NCI-H1105 treated with DMSO at 0.1 percent for 48 hours (cell line): ENCODE measurements at regions not wholly inside any gene's neighbourhood (a gene's known extent, or its start where the extent isn't known, plus 50 kb on each side); places are given as distances from the start of the nearest gene placed in this dataset.
"Not testable (repeated sequence)": the region's sequence is repeated elsewhere in the genome, so short reads cannot be mapped to it uniquely, and the experiment has no call there.

Experiments
- DNase-seq: peaks from one replicate; lab custom pipeline; 2025; lab: John Stamatoyannopoulos, UW

DNA sequence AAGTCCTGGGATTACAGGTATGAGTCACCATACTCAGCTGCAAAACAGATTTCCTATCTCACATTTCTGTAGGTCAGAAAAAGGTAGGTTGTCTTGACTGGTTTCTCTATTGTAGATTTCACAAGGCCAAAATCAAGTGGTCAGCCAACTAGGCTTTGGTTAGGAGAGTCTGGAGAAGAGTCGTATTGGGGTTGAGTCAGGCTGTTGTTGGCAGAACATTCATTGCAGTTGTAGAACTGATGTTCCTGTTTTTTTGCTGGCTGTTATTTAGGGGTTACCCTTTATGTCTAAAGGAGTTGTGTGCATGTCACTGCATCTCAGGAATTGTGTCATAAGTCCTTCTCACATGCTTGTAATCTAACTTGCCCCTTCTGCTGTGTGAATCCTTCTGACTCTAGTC is 814.2 kb upstream of the GRAMD2B start:
- DNase-seq: no peak

DNA sequence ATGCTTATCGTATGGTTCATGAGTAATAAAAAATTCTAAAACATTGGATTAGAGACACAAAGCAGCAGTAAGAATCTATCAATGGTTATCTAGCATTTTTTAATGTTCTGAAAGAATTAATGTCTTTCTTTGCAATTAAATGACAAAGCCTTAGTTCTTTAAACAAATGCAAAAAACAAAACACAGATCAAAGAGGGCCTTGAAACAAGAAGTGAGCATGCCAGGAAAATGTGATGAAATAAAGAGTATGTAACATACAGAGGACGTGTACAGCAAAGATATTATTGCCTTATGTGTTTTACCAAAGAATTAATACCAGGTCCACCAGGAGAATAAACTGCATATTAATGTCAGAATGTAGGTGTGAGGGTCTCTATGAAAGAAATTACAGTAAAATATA is 812.3 kb upstream of the GRAMD2B start:
- no peak for DNase-seq

DNA sequence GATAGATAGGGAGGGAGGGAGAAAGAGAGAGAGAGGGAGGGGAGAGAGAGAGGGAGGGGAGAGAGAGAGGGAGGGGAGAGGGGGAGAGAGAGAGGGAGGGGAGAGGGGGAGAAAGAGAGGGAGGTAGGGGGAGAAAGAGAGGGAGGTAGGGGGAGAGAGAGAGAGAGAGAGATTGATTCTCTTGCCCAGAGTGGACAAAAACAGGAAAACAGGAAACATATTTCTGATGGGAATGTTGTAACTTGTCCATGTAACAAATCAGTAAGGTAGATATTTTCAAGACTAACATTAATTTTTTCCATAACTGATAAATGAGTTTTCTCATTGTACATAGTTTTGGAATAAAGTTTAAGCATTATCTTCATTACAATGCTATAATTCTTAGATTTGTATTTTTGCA is 811.7 kb upstream of the GRAMD2B start:
- DNase-seq: no peak

DNA sequence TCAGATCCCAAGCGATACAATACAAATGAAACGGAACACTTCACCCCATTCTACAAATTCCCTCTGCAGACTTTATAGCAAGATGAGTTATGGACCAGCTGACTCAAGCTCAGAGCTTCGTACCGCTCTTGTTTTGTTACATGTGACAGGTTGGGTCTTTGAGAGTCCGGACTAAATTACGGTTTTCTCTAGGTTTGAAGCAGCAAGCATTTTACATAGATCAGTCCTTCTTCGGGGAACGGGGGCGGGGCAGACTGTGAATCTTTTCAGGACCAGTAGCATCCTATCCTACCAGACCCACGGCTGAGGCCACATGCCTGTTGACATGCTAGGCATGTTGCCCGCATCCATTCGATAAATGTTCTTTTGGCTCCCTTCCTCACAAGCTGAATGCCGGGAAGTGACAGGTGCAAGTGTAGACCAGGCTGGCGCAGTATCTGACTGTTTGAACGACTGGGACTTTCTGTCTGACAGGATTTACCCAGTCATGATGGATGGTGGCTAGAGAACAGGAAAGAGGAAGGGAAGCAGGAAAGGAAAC is 811.0 kb upstream of the GRAMD2B start:
- DNase-seq: peak; percentile 66

DNA sequence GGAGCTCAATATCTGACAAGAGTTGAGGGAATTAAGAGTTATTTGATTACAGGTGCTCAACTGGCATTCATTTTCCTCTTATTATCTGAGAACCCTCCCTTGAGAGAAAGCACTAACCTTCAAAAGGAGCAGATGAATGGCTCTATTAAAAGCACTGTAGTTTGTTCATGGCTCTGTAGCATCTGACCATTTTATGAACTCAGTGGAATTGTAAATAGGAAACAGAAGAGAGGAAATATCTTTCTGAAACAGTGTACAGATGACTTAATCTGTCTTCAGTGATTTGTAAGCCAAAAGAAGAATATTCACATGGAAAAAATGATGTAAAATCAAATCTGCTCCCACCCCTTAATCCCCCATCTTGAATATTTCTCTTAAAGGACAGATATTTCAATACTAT is 810.4 kb upstream of the GRAMD2B start:
- peak; percentile 66 for DNase-seq

DNA sequence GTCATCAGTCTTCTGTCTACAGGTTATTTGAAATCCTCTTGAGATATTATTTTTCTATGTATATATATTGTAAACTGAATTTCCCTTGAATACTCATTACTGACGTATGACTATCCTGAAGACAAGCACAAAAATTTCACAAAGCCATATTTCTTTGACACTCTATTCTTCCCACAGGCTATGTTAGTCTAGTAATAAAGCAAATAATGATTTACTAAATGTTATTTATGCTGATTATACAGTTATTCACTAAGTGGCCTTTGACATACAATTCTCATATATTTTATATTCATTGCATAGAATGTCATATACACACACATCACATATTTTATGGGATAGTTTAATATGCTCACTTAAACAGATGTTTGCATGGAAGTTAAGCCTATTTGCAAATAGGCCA is 793.0 kb upstream of the GRAMD2B start:
- no peak for DNase-seq

DNA sequence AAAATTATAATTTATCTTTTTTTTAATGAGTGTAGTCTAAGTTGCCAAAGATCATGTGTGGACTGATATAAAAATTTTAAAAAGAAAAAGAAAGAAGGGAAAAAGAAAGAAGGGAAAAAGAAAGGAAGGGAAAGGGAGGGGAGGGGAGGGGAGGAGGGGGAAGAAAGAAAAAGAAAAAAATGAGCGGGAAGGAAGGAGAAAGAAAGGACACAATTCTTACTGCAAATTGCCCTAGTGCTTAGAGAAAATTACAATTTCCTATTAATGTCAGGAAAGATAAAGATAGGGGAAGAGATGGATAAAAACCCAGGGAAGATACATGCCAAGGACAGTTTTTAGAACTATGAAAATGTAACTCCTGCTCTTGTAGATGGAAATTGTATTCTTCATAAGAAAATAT is 789.7 kb upstream of the GRAMD2B start:
- no peak for DNase-seq

DNA sequence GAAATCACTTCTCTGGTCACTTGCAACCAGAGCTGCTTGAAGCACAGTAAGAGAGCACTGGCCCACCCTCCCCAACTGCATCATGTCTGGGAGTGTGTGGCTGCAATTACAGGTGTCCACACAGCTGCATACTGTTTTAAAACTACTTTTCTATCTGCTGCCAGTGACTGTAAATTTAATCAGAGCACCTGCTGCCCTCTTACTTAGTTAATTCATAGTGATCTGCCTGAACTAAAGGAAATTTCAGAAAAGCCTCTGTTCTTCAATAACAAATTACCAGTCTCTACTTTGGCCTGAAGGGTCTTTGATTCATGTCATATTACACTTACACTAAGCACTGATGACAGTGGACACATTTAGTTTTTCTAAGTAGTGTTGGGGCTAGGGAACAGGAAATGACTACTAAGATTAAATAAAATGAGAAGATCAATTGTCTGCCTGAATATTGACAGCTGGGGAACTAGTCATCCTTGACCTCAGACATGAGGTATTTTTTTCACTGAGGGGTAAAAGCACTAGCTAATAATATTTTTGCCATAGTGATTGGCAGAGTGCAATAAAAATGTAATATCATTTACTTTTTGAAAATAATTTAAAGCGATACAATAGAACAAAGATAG is 788.9 kb upstream of the GRAMD2B start:
- peak; percentile 42 for DNase-seq

DNA sequence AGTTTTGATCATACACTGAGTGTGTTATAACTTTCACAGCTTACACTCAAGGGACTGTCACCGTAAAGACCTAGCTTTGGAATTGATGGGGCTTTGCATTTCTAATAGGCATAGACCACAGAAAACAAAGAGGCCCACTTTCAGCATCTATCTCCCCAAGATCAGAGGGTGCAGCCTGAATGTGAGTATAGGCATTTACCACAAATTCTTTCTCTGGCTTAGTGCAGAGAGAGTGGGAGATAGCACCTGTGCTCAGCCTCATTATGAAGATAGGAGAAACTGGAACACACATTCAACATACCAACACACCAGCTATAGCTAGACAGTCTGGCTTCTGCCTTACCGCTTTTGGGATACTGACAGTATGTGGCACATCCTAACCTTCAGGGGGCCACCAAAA is 783.4 kb upstream of the GRAMD2B start:
- no peak for DNase-seq

DNA sequence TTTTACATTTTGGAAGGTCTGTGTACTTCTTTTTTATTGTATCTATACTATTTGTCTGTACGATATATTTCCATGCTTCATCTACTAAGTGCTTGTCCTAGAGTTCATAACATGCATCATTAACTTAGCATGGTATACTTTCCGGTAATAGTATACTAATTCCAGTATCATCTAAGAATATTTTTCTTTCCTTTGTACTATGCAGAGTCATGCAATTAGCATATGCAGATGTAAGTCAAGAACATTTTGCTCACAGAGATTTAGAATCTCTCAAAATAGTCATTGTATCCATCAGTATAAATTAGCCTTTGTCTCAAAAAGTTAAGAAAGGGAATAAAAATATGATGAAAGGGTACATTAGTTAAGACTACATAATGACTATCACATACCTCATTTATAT is 770.4 kb upstream of the GRAMD2B start:
- DNase-seq: no peak

DNA sequence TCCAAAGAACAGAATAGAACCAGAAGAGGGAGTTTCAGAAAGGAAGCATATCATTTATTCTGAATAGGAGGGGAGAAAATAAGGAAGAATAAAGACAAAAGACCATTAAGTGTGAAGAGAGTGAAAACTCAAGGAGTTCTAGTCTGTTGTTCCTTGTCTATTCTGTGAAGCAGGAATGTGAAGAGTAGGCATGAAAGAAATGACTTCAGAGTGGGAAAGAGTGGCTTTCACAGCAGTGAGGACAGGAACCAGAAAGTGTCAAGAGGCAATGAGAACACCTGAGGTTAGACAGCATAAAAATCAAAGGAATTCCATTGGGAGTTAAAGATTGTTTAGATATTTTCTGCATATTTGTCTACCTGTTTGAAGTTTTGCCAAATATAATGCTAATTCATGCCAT is 768.8 kb upstream of the GRAMD2B start:
- no peak for DNase-seq

DNA sequence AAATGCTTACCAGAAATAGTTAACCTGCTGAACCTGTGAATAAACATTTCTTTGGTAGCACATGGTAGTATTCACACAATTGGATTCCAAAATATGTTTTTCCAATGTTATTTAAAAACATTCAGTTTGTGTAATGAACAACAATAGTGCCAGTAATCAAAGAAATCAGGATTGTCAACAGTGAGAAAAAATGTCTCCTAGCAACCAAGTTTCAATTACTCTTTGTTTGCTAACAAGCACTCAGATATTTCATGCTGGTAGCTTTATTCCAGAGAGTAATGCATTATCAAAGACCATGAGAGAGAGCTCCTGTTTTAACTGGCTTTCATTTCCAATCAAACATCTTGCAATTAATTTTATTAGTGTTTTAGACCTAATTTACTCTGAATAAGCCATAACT is 768.1 kb upstream of the GRAMD2B start:
- peak; percentile 47 for DNase-seq

DNA sequence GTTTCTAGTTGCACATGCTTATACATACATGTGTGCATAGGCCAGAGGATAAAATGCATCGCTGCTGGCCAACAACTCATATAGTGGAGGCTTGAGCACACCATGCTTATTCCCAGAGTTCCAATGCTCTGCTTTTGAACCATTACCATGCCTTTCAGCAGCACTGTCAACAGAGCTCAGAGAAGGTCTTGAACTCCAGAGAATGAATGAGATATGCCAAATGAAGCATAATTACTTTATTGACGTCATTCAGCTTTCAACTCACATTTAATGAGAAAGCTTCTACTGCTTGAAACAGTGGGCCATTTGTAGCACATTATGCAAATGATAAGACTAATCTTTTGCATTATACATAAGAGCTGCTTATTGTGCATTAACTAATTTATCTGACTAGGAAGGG is 765.3 kb upstream of the GRAMD2B start:
- DNase-seq: no peak

DNA sequence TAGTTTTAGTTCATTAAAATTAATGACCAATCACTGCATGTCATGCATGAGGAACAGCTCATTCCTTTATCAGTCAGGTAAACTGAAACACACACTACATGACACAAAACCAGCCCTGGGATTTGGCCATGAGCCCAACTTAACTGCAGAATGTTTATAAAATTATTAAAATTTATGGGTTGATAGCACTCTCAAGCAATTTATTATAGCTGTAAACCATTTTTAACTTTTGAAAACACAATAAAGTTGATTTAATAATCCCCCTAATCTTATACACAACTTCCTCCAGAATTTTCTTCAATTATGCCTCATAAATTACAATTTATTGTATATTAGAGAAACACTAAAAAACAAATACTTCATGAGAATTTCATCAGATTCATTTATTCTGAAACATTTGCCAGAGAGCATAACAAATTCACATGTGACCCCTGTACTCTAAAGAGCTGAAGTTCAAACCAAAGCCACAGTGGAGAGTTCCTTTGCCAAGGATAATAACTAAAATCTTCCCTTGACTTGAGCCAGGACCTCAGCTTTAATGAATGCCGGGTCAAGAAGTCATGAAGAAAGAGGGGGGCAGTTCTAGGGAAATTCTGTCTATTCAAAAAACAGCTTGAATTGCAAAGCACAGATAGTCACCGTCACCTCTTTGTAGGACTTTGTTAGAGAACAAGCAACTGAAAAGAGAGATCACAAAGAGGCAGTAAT is 763.7 kb upstream of the GRAMD2B start:
- no peak for DNase-seq

DNA sequence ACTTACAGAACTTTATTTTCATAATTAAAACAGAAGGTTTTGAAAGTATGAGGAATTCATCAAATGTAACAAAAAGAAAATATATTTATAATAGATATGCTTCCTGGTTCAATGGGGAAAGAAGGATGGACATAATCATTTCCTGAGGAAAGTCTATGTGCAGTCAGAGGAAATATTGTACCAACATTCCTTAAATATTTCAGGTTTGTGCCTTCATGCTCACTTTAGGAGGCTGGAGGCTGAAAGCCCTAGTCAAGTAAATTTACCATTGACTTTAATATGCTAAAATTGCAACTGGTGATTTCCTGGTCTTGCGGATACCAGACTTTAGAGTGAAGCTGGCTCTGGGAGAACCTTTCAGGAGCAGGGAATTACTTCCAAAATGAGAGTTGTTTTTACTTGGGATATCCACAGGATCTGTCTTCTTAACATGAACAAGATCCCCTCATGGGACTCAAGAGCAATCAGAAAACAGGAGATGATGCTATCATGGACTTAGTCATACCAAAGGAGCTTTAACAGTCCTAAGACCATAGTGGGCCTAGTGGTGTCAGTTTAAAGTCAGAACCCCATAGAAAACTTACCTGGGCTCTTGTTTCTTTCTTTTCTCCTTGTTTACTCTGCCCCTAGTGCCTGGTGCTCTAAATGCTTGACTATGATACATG is 762.8 kb upstream of the GRAMD2B start:
- DNase-seq: no peak

DNA sequence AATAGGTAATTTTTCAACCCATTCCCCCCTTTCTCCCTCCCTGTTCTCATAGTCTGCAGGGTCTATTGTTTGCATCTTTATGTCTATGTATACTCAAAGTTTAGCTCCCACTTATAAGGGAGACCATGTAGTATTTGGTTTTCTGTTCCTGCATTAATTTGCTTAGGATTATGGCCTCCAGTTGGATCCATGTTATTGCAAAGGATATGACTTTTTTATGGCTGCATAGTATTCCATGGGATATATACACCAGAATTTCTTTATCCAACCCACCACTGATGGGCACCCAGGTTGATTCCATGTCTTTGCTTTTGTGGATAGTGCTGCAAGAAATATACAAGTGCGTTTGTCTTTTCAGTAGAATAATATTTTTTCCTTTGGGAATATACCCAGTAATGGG is 761.6 kb upstream of the GRAMD2B start:
- DNase-seq: no peak

DNA sequence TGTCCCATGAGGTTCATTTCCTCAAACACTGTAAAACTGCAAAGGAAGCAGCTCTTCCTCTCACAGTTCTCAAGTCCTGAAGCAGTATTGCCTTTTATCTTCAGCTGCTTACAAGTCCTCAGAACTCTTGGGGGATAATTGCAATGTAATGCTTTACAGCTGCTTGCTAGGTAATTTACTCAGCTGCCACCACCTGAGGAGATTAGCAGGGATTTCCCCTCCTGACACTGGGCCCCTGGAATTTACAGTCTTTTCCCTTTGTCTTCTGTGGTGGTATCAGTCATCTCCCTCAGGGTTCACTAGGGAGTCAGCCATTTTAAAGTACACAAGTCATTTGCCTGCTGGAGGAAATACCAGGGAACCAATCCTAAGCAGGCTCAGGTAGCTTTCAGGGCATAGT is 754.3 kb upstream of the GRAMD2B start:
- peak; percentile 9 for DNase-seq

DNA sequence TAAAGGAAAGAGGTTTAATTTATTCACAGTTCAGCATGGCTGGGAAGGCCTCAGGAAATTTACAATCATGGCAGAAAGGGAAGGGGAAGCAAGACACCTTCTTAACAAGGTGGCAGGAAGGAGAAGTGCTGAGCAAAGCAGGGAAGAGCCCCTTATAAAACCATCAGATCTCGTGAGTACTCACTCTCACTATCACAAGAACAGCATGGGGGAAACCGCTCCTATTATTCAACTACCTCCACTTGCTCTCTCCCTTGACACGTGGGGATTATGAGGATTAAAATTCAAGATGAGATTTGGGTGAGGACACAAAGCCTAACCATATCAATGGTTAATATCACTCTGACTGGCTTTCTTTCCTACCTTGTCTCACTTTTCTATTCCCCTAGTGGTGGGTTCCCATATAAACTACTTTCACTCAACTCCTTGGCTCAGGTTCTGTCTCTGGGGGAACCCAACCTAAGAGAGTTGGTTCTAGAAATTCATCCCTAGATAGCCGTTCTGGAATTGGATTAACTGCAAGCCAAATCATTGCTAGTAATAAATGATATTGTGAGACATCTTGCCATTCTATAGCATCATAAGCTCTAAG is 749.8 kb upstream of the GRAMD2B start:
- no peak for DNase-seq

DNA sequence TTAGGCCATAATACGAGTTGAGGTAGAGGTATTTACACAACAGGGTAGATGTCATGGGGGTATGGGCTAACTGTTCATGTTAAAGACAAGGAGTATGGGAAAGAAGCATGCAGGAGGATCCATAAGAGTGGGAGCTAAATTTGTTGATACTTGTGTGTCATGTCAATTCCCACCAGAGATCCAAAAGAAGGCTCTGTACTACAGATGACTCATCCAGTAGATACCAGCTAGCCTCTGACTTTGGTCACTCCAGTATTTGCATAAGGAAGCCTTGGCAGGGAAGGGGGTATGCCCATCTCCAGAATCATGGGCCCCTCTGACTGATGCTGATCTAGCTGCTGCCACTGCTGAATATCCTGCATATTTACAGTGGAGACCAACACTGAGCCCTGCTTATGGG is 743.7 kb upstream of the GRAMD2B start:
- DNase-seq: no peak

DNA sequence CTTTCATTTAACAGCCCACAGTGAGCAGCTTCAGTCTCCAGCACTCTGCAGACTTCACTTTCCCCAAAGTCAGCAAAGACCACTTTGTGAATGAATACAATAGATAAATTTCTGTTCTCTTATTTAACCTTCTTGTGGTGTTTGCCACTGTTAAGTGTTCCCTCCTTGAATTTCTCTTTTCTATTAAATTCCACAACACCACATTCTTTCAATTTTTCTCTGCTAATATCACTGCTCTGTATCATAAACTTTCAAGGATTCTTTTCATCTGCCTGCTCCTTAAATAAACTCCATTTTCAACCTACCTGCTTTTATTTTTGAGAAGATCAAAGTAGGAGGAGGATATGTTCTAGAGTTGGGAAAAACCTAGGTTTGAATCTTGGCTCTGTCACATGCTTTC is 739.5 kb upstream of the GRAMD2B start:
- DNase-seq: no peak

DNA sequence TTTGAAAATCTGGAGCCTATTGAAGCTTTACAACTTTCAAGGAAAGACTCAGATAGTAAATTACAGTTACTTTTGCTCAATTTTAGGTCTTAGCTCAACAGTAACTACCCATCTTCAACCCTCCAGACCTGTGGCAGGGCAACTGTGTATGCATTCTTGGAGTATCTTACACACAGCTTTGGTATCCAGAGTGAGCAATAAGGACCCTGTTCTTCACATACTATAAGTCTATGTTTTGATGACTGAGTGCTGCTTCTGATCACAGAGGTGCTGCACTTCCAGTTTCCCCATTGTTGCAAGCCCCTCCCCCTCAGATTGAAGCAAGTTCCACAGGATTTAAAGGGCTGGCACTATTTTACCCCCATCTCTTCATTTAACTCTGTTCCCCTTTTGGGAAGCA is 737.4 kb upstream of the GRAMD2B start:
- DNase-seq: no peak

DNA sequence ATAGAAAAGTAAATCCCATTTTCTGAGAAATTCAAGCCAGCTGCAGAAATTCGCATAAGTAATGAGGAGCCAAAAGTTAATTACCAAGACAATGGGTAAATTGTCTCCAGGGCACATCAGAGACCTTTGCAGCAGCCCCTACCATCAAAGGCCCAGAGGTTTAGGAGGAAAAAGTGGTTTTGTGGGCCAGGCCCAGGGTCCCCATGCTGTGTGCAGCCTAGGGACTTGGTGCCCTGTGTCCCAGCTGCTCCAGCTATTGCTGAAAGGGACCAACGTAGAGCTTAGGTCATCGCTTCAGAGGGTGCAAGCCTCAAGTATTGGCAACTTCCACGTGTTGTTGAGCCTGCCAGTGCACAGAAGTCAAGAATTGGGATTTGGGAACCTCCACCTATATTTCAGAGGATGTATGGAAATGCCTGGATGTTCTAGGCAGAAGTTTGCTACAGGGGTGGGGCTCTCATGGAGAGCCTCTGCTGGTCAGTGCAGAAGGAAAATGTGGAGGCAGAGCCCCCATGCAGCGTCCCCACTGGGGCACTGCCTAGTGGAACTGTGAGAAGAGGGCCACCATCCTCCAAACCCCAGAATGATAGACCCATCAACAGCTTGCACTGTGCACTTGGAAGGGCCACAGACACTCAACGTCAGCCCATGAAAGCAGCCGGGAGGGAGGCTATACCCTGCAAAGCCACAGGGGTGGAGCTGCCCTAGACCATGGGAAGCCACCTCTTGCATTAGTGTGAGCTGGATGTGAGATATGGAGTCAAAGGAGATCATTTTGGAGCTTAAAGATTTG is 731.3 kb upstream of the GRAMD2B start:
- not testable (repeated sequence) for DNase-seq
